Endothelial cell (in vitro differentiated cells): ENCODE measurements at regions not wholly inside any gene's neighbourhood (a gene's known extent, or its start where the extent isn't known, plus 50 kb on each side); places are given as distances from the start of the nearest gene placed in this dataset.

Experiments
- DNase-seq: peaks from one replicate; pipeline ENCODE4 v3.0.0; 2021; ENCODE audit warnings: low spot score
- H3K27ac Mint-ChIP-seq: one replicate; pipeline ENCODE4 v1.8.0; 2021; ENCODE audit warnings: mixed read lengths, inconsistent platforms; ENCODE audit not compliant: unreplicated experiment
- H3K27me3 Mint-ChIP-seq: one replicate; pipeline ENCODE4 v1.8.0; 2021; ENCODE audit warnings: mild to moderate bottlenecking, moderate library complexity, mixed read lengths, inconsistent platforms; ENCODE audit not compliant: unreplicated experiment
- H3K36me3 Mint-ChIP-seq: one replicate; pipeline ENCODE4 v1.8.0; 2021; ENCODE audit warnings: mild to moderate bottlenecking, low read depth, mixed read lengths, inconsistent platforms; ENCODE audit not compliant: unreplicated experiment
- H3K4me1 Mint-ChIP-seq: one replicate; pipeline ENCODE4 v1.8.0; 2021; ENCODE audit warnings: mild to moderate bottlenecking, mixed read lengths, inconsistent platforms; ENCODE audit not compliant: unreplicated experiment
- H3K4me3 Mint-ChIP-seq: one replicate; pipeline ENCODE4 v1.8.0; 2021; ENCODE audit warnings: mild to moderate bottlenecking, mixed read lengths, inconsistent platforms; ENCODE audit not compliant: unreplicated experiment
- H3K9me3 Mint-ChIP-seq: one replicate; pipeline ENCODE4 v1.8.0; 2021; ENCODE audit warnings: mixed read lengths, inconsistent platforms; ENCODE audit not compliant: unreplicated experiment
- TF ChIP-seq, protein P1 (sequence below): fragments of 200-600 bp; sonication (generic); IDR thresholded peaks from one replicate; pipeline ENCODE4 v1.5.0; 2021; ENCODE audit warnings: antibody characterized with exemption; ENCODE audit not compliant: unreplicated experiment

DNA sequence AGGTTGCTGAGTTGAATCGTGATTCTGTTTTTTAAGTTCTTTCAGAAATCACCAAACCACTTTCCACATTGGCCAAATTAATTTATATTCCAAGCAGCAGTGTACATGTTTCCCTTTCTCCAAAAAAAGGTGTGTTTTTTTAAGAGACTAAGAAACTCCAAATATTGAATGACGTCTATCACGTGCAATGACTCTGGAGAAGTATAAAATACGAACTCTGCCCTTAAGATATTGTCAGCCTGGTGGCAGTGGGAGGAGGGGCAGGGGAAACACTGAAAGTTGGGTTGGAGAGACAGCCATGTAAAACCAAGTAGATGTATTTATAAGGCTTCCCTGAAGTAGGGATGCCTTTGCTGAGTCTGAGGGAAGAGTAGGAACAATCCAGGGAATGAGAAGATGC lies 50.1 kb upstream of the DHRS4 start:
- TF ChIP-seq, protein P1, sequence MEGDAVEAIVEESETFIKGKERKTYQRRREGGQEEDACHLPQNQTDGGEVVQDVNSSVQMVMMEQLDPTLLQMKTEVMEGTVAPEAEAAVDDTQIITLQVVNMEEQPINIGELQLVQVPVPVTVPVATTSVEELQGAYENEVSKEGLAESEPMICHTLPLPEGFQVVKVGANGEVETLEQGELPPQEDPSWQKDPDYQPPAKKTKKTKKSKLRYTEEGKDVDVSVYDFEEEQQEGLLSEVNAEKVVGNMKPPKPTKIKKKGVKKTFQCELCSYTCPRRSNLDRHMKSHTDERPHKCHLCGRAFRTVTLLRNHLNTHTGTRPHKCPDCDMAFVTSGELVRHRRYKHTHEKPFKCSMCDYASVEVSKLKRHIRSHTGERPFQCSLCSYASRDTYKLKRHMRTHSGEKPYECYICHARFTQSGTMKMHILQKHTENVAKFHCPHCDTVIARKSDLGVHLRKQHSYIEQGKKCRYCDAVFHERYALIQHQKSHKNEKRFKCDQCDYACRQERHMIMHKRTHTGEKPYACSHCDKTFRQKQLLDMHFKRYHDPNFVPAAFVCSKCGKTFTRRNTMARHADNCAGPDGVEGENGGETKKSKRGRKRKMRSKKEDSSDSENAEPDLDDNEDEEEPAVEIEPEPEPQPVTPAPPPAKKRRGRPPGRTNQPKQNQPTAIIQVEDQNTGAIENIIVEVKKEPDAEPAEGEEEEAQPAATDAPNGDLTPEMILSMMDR, result no peak
- Mint-ChIP-seq H3K4me1 (no peaks in the 10 kb centered on the region), H3K36me3 (no peaks in the 10 kb centered on the region), H3K27me3 (peaks cover 2% of the 10 kb centered on the region), H3K27ac (no peak overlapping the region), H3K9me3 (no peaks in the 10 kb centered on the region), H3K4me3 (no peak overlapping the region)
- no peak for DNase-seq
